ENCODE measurements at regions not wholly inside any gene's neighbourhood (a gene's known extent, or its start where the extent isn't known, plus 50 kb on each side); places are given as distances from the start of the nearest gene placed in this dataset.

GRCh38 chr5:39730699-39731098 is 305.9 kb upstream of the DAB2 start:
- Histone ChIP-seq H3K4me3 (ENCODE audit: low read length in 3 of 3) (no peak overlapping the region), H3K9ac (ENCODE audit: low read length in 3 of 3) (no peak overlapping the region), H3K27me3 (ENCODE audit: control insufficient read depth, insufficient read depth, low read length) (no peaks in the 10 kb centered on the region), H3K27ac (ENCODE audit: low read depth in 2 of 2, low read length in 2 of 2) (no peak overlapping the region), H3K9me3 (ENCODE audit: control insufficient read depth in 2 of 3, insufficient read depth in 1 of 3, low read length in 3 of 3) (no peaks in the 10 kb centered on the region), H3K36me3 (ENCODE audit: control insufficient read depth in 2 of 3, insufficient read depth in 3 of 3, low read length in 3 of 3) (no peaks in the 10 kb centered on the region), H3K4me1 (ENCODE audit: control insufficient read depth in 2 of 3, insufficient read depth in 2 of 3, low read depth in 1 of 3, low read length in 3 of 3) (no peaks in the 10 kb centered on the region)
- intact Hi-C loops (cut with DNase I): no loop called here
- DNase-seq (no peak), FAIRE-seq (no peak)
- TF ChIP-seq, protein P1, sequence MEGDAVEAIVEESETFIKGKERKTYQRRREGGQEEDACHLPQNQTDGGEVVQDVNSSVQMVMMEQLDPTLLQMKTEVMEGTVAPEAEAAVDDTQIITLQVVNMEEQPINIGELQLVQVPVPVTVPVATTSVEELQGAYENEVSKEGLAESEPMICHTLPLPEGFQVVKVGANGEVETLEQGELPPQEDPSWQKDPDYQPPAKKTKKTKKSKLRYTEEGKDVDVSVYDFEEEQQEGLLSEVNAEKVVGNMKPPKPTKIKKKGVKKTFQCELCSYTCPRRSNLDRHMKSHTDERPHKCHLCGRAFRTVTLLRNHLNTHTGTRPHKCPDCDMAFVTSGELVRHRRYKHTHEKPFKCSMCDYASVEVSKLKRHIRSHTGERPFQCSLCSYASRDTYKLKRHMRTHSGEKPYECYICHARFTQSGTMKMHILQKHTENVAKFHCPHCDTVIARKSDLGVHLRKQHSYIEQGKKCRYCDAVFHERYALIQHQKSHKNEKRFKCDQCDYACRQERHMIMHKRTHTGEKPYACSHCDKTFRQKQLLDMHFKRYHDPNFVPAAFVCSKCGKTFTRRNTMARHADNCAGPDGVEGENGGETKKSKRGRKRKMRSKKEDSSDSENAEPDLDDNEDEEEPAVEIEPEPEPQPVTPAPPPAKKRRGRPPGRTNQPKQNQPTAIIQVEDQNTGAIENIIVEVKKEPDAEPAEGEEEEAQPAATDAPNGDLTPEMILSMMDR (IDR thresholded peaks at IDR 0.05; ENCODE audit: borderline replicate concordance, extremely low read depth, insufficient read depth): no peak

DNA sequence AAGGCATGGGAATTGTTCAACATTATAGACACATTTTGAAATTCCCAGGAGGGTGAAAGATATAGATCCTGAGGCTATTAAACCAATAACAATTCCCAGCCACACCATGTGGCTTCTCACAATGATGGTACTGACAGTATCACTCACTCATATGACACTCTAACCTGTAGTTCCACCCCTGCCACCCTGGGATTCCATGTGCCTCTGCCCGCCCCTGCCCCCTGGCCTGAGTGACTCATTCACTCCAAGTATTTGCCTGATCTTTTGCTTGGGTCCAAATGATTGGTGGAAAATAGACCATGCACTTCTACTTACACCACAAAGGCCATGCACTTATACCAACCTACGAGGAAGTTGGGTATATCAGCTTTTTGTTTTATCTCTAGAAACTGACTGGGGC is 305.2 kb upstream of the DAB2 start:
- intact Hi-C loops (cut with DNase I): no loop called here
- H3K4me3 ChIP-seq (ENCODE audit: low read length in 3 of 3): no peak overlapping the region
- no peaks in the 10 kb centered on the region for H3K9me3 ChIP-seq (ENCODE audit: control insufficient read depth in 2 of 3, insufficient read depth in 1 of 3, low read length in 3 of 3)
- TF ChIP-seq, protein P1 (IDR thresholded peaks at IDR 0.05; ENCODE audit: borderline replicate concordance, extremely low read depth, insufficient read depth): no peak
- no peaks in the 10 kb centered on the region for H3K27me3 ChIP-seq (ENCODE audit: control insufficient read depth, insufficient read depth, low read length)
- FAIRE-seq (no peak), DNase-seq (no peak)
- H3K36me3 ChIP-seq (ENCODE audit: control insufficient read depth in 2 of 3, insufficient read depth in 3 of 3, low read length in 3 of 3): no peaks in the 10 kb centered on the region
- H3K4me1 ChIP-seq (ENCODE audit: control insufficient read depth in 2 of 3, insufficient read depth in 2 of 3, low read depth in 1 of 3, low read length in 3 of 3): no peaks in the 10 kb centered on the region
- H3K27ac ChIP-seq (ENCODE audit: low read depth in 2 of 2, low read length in 2 of 2): no peak overlapping the region
- H3K9ac ChIP-seq (ENCODE audit: low read length in 3 of 3): no peak overlapping the region

DNA sequence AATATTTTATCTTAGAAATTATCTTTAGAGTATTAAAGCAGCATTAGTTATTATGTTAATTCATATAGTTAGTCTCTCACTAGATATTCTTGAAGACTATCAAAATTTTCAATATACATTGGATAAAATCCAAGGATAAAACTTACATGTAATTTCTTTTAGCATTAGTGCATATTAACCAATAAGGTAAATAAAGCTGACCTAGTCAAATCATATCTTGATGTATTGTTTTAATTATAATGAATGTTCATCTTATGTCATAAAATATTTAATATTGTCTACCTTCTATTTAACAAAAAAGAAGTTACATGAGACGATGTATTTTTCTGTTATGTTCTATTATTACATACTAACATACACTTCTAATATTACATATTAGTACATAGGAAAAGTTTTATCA is 301.7 kb upstream of the DAB2 start:
- FAIRE-seq: no peak
- Histone ChIP-seq H3K4me3 (ENCODE audit: low read length in 3 of 3) (no peak overlapping the region), H3K4me1 (ENCODE audit: control insufficient read depth in 2 of 3, insufficient read depth in 2 of 3, low read depth in 1 of 3, low read length in 3 of 3) (no peaks in the 10 kb centered on the region), H3K27ac (ENCODE audit: low read depth in 2 of 2, low read length in 2 of 2) (no peak overlapping the region), H3K9ac (ENCODE audit: low read length in 3 of 3) (no peak overlapping the region), H3K9me3 (ENCODE audit: control insufficient read depth in 2 of 3, insufficient read depth in 1 of 3, low read length in 3 of 3) (no peaks in the 10 kb centered on the region), H3K36me3 (ENCODE audit: control insufficient read depth in 2 of 3, insufficient read depth in 3 of 3, low read length in 3 of 3) (no peaks in the 10 kb centered on the region), H3K27me3 (ENCODE audit: control insufficient read depth, insufficient read depth, low read length) (no peaks in the 10 kb centered on the region)
- no peak for DNase-seq
- TF ChIP-seq, protein P1 (IDR thresholded peaks at IDR 0.05; ENCODE audit: borderline replicate concordance, extremely low read depth, insufficient read depth): no peak
- intact Hi-C loops (cut with DNase I): no loop called here

- FAIRE-seq (no peak), DNase-seq (peak in 1 of 5 donors; percentile 53)
- H3K4me3 ChIP-seq (ENCODE audit: low read length in 3 of 3): no peak overlapping the region
- H3K9me3 ChIP-seq (ENCODE audit: control insufficient read depth in 2 of 3, insufficient read depth in 1 of 3, low read length in 3 of 3): no peaks in the 10 kb centered on the region
- intact Hi-C loops (cut with DNase I): no loop called here
- H3K4me1 ChIP-seq (ENCODE audit: control insufficient read depth in 2 of 3, insufficient read depth in 2 of 3, low read depth in 1 of 3, low read length in 3 of 3): no peaks in the 10 kb centered on the region
- H3K9ac ChIP-seq (ENCODE audit: low read length in 3 of 3): no peak overlapping the region
- TF ChIP-seq, protein P1 (IDR thresholded peaks at IDR 0.05; ENCODE audit: borderline replicate concordance, extremely low read depth, insufficient read depth): no peak
- no peak overlapping the region for H3K27ac ChIP-seq (ENCODE audit: low read depth in 2 of 2, low read length in 2 of 2)
- no peaks in the 10 kb centered on the region for H3K36me3 ChIP-seq (ENCODE audit: control insufficient read depth in 2 of 3, insufficient read depth in 3 of 3, low read length in 3 of 3)
- no peaks in the 10 kb centered on the region for H3K27me3 ChIP-seq (ENCODE audit: control insufficient read depth, insufficient read depth, low read length)
These were observed 296.6 kb upstream of the DAB2 start for GRCh38 chr5:39721394-39721793.
